HepG2 (cell line): ENCODE measurements at regions not wholly inside any gene's neighbourhood (a gene's known extent, or its start where the extent isn't known, plus 50 kb on each side); places are given as distances from the start of the nearest gene placed in this dataset.

Experiments
- ATAC-seq: fragments of 200-7000 bp; cut with Tn5 transposase; 3 replicates; pipeline ENCODE4 v1.9.1; 2020; ENCODE audit warnings: mild to moderate bottlenecking, moderate library complexity
- BruUV-seq: library from RNA; stranded (reverse); fragments of 400-500 nt; replicated peaks from 2 replicates; lab custom pipeline; 2021; lab: Mats Ljungman, UMichigan
- CTCF ChIA-PET: fragments of 300-600 bp; formaldehyde crosslinking; extraction: SDS; loops from one replicate; lab custom pipeline; 2021; ENCODE audit warnings: low total read pairs, inconsistent platforms, low intra/inter-chr PET ratio; lab: Yijun Ruan, JAX
- POLR2A ChIA-PET: fragments of 350-600 bp; sonication (Branson Sonifier 250); formaldehyde crosslinking; loops from one replicate; lab custom pipeline; 2020; ENCODE audit warnings: antibody characterized with exemption, inconsistent platforms; lab: Yijun Ruan, JAX
- DNase-seq: peaks from one replicate; pipeline ENCODE4 v3.0.0-alpha.2; 2015; ENCODE audit warnings: low spot score
- FAIRE-seq: peaks from 3 replicates; lab custom pipeline; 2011; peaks lifted over from hg19 to GRCh38; lab: Jason Lieb, UNC
- H2AFZ ChIP-seq: one replicate; pipeline ENCODE4 v1.6.1; 2011; ENCODE audit warnings: low read length, inconsistent platforms
- H3K27ac ChIP-seq: fragments of 300-600 bp; 3 replicates; pipeline ENCODE4 v1.8.0; 2011; ENCODE audit warnings: mixed run types, mild to moderate bottlenecking, mixed read lengths, low read length, inconsistent platforms; ENCODE audit not compliant: insufficient read depth; ENCODE audit errors: extremely low read length
- H3K27me3 ChIP-seq, 2 experiments: fragments of 200-600 bp in 1 of 2; 2 replicates in 1 of 2; 3 replicates in 1 of 2; pipeline versions ENCODE4 v1.6.0 to v1.8.0; 2011; ENCODE audit warnings: low read length in 2 of 2, mild to moderate bottlenecking in 2 of 2, moderate library complexity in 2 of 2, inconsistent platforms in 1 of 2; ENCODE audit not compliant: insufficient read depth in 2 of 2, control insufficient read depth in 1 of 2
- H3K36me3 ChIP-seq, 2 experiments: fragments of 200-600 bp in 1 of 2; replicated peaks in 1 of 2; 2 replicates in 1 of 2; 3 replicates in 1 of 2; pipeline versions ENCODE4 v1.5.1 to v1.8.0; 2011; ENCODE audit warnings: low read length in 2 of 2, inconsistent platforms in 1 of 2; ENCODE audit not compliant: insufficient read depth in 2 of 2, control insufficient read depth in 1 of 2
- H3K4me1 ChIP-seq: 2 replicates; pipeline ENCODE4 v1.5.1; 2012; ENCODE audit warnings: low read length, inconsistent platforms; ENCODE audit not compliant: insufficient read depth
- H3K4me2 ChIP-seq: 2 replicates; pipeline ENCODE4 v1.6.0; 2011; ENCODE audit warnings: low read depth, low read length, inconsistent platforms
- H3K4me3 ChIP-seq, 3 experiments: fragments of 200-600 bp in 1 of 3; sonication (generic), shearing (Covaris generic) in 1 of 3; replicated peaks in 1 of 3; 2 replicates each; pipeline ENCODE4 v1.5.1; 2011 to 2016; ENCODE audit warnings: low read length in 3 of 3, inconsistent platforms in 2 of 3, low read depth in 2 of 3, mild to moderate bottlenecking in 2 of 3, control low read depth in 1 of 3, mixed read lengths in 1 of 3; ENCODE audit not compliant: insufficient read depth in 1 of 3
- H3K79me2 ChIP-seq: one replicate; pipeline ENCODE4 v1.6.1; 2011; ENCODE audit warnings: low read length, inconsistent platforms; ENCODE audit not compliant: insufficient read depth
- H3K9ac ChIP-seq: 2 replicates; pipeline ENCODE4 v1.6.0; 2011; ENCODE audit warnings: mild to moderate bottlenecking, low read depth, low read length, inconsistent platforms; ENCODE audit not compliant: insufficient read depth
- H3K9me3 ChIP-seq: 2 replicates; pipeline ENCODE4 v1.5.1; 2012; ENCODE audit warnings: mild to moderate bottlenecking, low read length
- H4K20me1 ChIP-seq: 2 replicates; pipeline ENCODE4 v1.6.0; 2011; ENCODE audit warnings: inconsistent platforms, mild to moderate bottlenecking, low read length, moderate library complexity; ENCODE audit not compliant: insufficient read depth
- HDAC2 ChIP-seq: sonication (generic); formaldehyde crosslinking; IDR thresholded peaks from 2 replicates; pipeline ENCODE4 v1.4.0; 2020; ENCODE audit warnings: missing genetic modification reagents
- JARID2 ChIP-seq: sonication (generic); formaldehyde crosslinking; IDR thresholded peaks from 2 replicates; pipeline ENCODE4 v1.8.1; 2023; ENCODE audit warnings: missing genetic modification reagents, inconsistent platforms; ENCODE audit not compliant: insufficient replicate concordance
- KLF9 ChIP-seq: IDR thresholded peaks from 2 replicates; pipeline ENCODE4 v1.6.1; 2016; ENCODE audit warnings: low read depth
- MATR3 ChIP-seq: sonication (generic); formaldehyde crosslinking; IDR thresholded peaks from 2 replicates; pipeline ENCODE4 v1.4.0; 2020; ENCODE audit warnings: missing genetic modification reagents
- PHB2 ChIP-seq: fragments of 450-650 bp; IDR thresholded peaks from 2 replicates; pipeline ENCODE4 v1.6.1; 2018; ENCODE audit not compliant: partially characterized antibody
- RXRB ChIP-seq: IDR thresholded peaks from 2 replicates; pipeline ENCODE4 v1.6.1; 2016; ENCODE audit warnings: borderline replicate concordance, missing genetic modification reagents, missing compliant biosample characterization
- ZNF562 ChIP-seq: sonication (generic); formaldehyde crosslinking; IDR thresholded peaks from 2 replicates; pipeline ENCODE4 v1.8.0; 2022; ENCODE audit warnings: missing genetic modification reagents, borderline replicate concordance
- WGBS: methylation state at CpG from one replicate; pipeline ENCODE4 v1.1.6; 2017; ENCODE audit warnings: low lambda C conversion rate; 5-methylcytosine and 5-hydroxymethylcytosine counted together
- in situ Hi-C: cut with HindIII; loops from 2 replicates; pipeline ENCODE4 v1.10.0; 2017; ENCODE audit warnings: low pct_unique_long_range_greater_than_20kb; ENCODE audit not compliant: extremely low pct_ligation_motif_present
- intact Hi-C: fragments of 100-400 bp; cut with micrococcal nuclease; formaldehyde crosslinking; loops from one replicate; pipeline ENCODE4 v1.10.0; 2022; ENCODE audit not compliant: unreplicated experiment
- TF ChIP-seq, protein P1 (sequence below): sonication (generic); formaldehyde crosslinking; IDR thresholded peaks from 2 replicates; pipeline ENCODE4 v1.8.0; 2022; ENCODE audit warnings: mild to moderate bottlenecking, missing genetic modification reagents

DNA sequence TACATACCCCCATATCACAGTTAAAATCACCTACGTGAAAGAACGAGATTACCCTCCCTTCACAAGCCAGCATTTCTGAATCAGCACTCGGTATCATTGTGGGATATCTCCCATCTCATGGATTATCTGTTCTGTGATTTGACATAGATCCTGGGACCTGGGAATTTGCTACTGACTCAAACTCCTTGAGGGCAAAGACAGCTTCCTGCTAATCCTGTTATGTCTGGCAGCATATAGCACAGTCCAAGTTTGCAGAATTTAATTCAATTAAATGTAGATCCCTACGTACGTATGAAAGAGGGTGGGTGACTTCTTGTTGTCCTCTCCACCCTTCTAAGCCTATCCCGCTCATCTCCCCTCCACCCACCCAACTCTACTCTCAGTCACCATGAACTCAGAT lies 476.5 kb downstream of the KLF5 start:
- no peak for FAIRE-seq

DNA sequence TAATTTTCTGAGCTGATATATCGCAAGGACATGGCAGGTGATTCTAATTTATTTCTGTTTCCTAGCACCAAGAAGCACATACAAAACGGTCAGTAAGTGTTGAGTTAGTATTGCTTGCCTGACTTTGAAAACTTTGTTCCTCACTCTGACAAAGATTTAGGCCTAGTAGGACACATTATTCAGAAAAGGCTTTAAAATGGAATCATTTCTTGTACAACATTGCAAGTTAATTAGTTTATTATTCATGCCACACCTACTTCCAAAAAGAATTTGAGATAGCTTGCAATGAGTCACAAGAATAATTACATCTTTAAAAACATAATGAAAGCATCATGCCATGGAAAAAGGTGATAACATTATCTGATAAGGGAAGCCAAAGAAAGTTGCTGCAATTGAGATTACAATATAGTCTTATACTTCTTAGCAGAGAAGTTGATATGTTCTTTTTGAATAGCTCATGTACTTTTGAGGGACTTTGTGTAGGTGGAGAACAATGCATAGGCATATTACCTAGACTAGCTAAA lies 474.2 kb downstream of the KLF5 start:
- Histone ChIP-seq H3K4me1 (no peaks in the 10 kb centered on the region), H3K79me2 (no peaks in the 10 kb centered on the region)
- POLR2A ChIA-PET: no interaction called here
- intact Hi-C loops: no loop called here
- no peak for TF ChIP-seq KLF9
- TF ChIP-seq RXRB (CRISPR knock-in tag): no peak
- TF ChIP-seq, all 625 proteins: peak for 0
- 53% methylated on average over 2 of the region's 2 CpGs for WGBS
- CTCF ChIA-PET: no interaction called here
- no peaks in the 10 kb centered on the region for H3K27me3 ChIP-seq
- H3K4me2 ChIP-seq: no peak overlapping the region
- no peaks in the 10 kb centered on the region for H3K9me3 ChIP-seq
- DNase-seq: no peak
- no peak overlapping the region for H3K4me3 ChIP-seq
- no peak for ATAC-seq
- H4K20me1 ChIP-seq: no peaks in the 10 kb centered on the region
- H3K36me3 ChIP-seq: no peaks in the 10 kb centered on the region
- FAIRE-seq: no peak
- in situ Hi-C loops: no loop called here
- no peak overlapping the region for H3K9ac ChIP-seq
- no peak overlapping the region for H3K27ac ChIP-seq
- H2AFZ ChIP-seq: no peak overlapping the region
- BruUV-seq: no TSS peak

More for the DNA sequence above, 476.5 kb downstream of the KLF5 start:
- ATAC-seq (no peak), DNase-seq (no peak)
- H3K27me3 ChIP-seq: no peaks in the 10 kb centered on the region
- POLR2A ChIA-PET: no interaction called here
- no peak overlapping the region for H3K4me3 ChIP-seq
- no peaks in the 10 kb centered on the region for H3K9me3 ChIP-seq
- H3K4me1 ChIP-seq: no peaks in the 10 kb centered on the region
- H3K79me2 ChIP-seq: no peaks in the 10 kb centered on the region
- H3K4me2 ChIP-seq: no peak overlapping the region
- no peak overlapping the region for H2AFZ ChIP-seq
- H4K20me1 ChIP-seq: no peaks in the 10 kb centered on the region
- H3K27ac ChIP-seq: no peak overlapping the region
- in situ Hi-C loops (no loop called here), intact Hi-C loops (no loop called here)
- WGBS: 15% methylated on average over 6 of the region's 6 CpGs
- no TSS peak for BruUV-seq
- no peak for TF ChIP-seq HDAC2
- no peak for TF ChIP-seq JARID2
- TF ChIP-seq MATR3: no peak
- TF ChIP-seq, protein P1, sequence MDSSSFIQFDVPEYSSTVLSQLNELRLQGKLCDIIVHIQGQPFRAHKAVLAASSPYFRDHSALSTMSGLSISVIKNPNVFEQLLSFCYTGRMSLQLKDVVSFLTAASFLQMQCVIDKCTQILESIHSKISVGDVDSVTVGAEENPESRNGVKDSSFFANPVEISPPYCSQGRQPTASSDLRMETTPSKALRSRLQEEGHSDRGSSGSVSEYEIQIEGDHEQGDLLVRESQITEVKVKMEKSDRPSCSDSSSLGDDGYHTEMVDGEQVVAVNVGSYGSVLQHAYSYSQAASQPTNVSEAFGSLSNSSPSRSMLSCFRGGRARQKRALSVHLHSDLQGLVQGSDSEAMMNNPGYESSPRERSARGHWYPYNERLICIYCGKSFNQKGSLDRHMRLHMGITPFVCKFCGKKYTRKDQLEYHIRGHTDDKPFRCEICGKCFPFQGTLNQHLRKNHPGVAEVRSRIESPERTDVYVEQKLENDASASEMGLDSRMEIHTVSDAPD: no peak
- no peak for TF ChIP-seq ZNF562 (CRISPR knock-in tag)
- no peak for TF ChIP-seq PHB2
- CTCF ChIA-PET: no interaction called here
- no peak overlapping the region for H3K9ac ChIP-seq
- no peaks in the 10 kb centered on the region for H3K36me3 ChIP-seq
